ENCODE measurements at regions not wholly inside any gene's neighbourhood (a gene's known extent, or its start where the extent isn't known, plus 50 kb on each side); places are given as distances from the start of the nearest gene placed in this dataset.

DNA sequence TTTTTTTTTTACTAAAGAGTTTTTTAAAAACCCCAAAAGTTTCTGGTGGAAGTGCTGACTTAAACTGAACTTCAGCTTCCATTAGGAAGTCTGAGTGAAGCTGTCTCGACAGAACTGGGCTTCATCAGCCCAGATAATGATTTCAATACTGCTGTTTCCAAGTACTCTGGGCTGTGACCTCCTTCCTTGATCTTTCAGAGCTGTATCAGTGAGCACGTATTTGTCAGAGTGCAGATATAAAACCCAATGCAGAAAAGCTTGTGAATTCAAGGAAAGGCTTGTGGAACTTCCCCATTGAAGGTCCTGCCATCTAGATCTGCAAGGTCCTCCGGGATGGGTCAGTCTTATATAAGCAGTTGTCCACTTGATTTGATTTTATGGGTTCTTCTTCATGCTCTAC, 50.1 kb upstream of the RGS21 start:
- Histone ChIP-seq H3K27ac (no peak overlapping the region), H3K9me3 (ENCODE audit: insufficient read depth, low read depth) (no peaks in the 10 kb centered on the region), H2AFZ (no peak overlapping the region), H3K27me3 (ENCODE audit: insufficient read depth, low read depth) (no peaks in the 10 kb centered on the region), H3K9me2 (ENCODE audit: insufficient read depth) (no peaks in the 10 kb centered on the region), H3K4me1 (replicated peaks; ENCODE audit: insufficient read depth) (no peaks in the 10 kb centered on the region), H4K20me1 (ENCODE audit: insufficient read depth) (no peaks in the 10 kb centered on the region), H3F3A (ENCODE audit: insufficient read depth, low read depth) (no peaks in the 10 kb centered on the region), H3K4me2 (no peak overlapping the region), H3K79me2 (ENCODE audit: low read depth) (no peaks in the 10 kb centered on the region), H3K36me3 (ENCODE audit: low read depth) (no peaks in the 10 kb centered on the region), H3K4me3 (no peak overlapping the region)
- CTCF ChIA-PET: no interaction called here
- POLR2A ChIA-PET (ENCODE audit: unreplicated experiment): interaction anchor here (0.6 kb wide), 1 partner anchor 1668 kb away, joined by 9 read pairs; no protein-coding TSS in a partner anchor
- no peak for TF ChIP-seq EZH2 (IDR thresholded peaks at IDR 0.05; ENCODE audit: low read depth)
- TF ChIP-seq, protein P1, sequence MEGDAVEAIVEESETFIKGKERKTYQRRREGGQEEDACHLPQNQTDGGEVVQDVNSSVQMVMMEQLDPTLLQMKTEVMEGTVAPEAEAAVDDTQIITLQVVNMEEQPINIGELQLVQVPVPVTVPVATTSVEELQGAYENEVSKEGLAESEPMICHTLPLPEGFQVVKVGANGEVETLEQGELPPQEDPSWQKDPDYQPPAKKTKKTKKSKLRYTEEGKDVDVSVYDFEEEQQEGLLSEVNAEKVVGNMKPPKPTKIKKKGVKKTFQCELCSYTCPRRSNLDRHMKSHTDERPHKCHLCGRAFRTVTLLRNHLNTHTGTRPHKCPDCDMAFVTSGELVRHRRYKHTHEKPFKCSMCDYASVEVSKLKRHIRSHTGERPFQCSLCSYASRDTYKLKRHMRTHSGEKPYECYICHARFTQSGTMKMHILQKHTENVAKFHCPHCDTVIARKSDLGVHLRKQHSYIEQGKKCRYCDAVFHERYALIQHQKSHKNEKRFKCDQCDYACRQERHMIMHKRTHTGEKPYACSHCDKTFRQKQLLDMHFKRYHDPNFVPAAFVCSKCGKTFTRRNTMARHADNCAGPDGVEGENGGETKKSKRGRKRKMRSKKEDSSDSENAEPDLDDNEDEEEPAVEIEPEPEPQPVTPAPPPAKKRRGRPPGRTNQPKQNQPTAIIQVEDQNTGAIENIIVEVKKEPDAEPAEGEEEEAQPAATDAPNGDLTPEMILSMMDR (conservative IDR thresholded peaks at IDR 0.05): no peak
- no peak for DNase-seq
- no TSS peak for BruUV-seq (replicated peaks)
- intact Hi-C loops (cut with micrococcal nuclease; ENCODE audit: unreplicated experiment): no loop called here

Measured in PC-9 (cell line).